Muscle layer of colon (tissue), 2 donors: ENCODE measurements at regions not wholly inside any gene's neighbourhood (a gene's known extent, or its start where the extent isn't known, plus 50 kb on each side); places are given as distances from the start of the nearest gene placed in this dataset.

Experiments
- H3K27ac ChIP-seq: one replicate; pipeline ENCODE4 v1.7.0; 2013; ENCODE audit warnings: low read depth, mild to moderate bottlenecking, low read length, moderate library complexity
- H3K27me3 ChIP-seq, 2 donors: one replicate each; pipeline ENCODE4 v1.7.0; 2013; ENCODE audit warnings: low read length in 2 of 2, mild to moderate bottlenecking in 2 of 2; ENCODE audit not compliant: insufficient read depth in 2 of 2, control insufficient read depth in 1 of 2
- H3K36me3 ChIP-seq: one replicate; pipeline ENCODE4 v1.7.0; 2013; ENCODE audit warnings: mild to moderate bottlenecking, low read length; ENCODE audit not compliant: insufficient read depth
- H3K4me1 ChIP-seq: one replicate; pipeline ENCODE4 v1.7.0; 2013; ENCODE audit warnings: mild to moderate bottlenecking, low read length; ENCODE audit not compliant: insufficient read depth
- H3K4me3 ChIP-seq, 2 donors: one replicate each; pipeline ENCODE4 v1.7.0; 2013; ENCODE audit warnings: low read length in 2 of 2, low read depth in 1 of 2, mild to moderate bottlenecking in 1 of 2, moderate library complexity in 1 of 2
- H3K9ac ChIP-seq: one replicate; pipeline ENCODE4 v1.7.0; 2013; ENCODE audit warnings: low read length
- H3K9me3 ChIP-seq: one replicate; pipeline ENCODE4 v1.7.0; 2013; ENCODE audit warnings: mild to moderate bottlenecking, low read length
- donor health status: abdominal sarcoma.
- donor health status: Adenocarcinoma of cecum.

DNA sequence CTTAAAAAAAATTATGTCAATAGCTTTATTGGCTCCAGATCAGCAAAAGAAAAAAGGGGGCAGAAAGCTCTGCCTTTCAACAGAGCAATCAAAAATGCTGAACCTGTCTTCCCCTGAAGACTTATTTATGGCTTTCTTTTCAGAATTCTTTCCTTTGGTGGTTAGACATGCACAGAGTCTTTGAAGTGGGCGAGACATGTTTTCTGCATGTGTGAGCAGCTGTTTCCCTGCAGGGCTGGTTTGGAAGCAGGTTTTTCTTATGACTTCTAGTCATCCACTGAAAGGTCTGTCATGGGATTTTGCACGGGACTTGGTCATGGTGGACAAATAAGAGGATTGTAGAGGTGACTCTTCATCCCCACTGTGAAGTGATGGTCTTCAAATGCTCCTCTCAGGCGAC is 160.3 kb downstream of the VAPA start:
- Histone ChIP-seq H3K9ac (no peak overlapping the region), H3K27ac (no peak overlapping the region), H3K36me3 (no peaks in the 10 kb centered on the region), H3K4me3 (no peak overlapping the region), H3K9me3 (no peaks in the 10 kb centered on the region), H3K4me1 (no peaks in the 10 kb centered on the region), H3K27me3 (no peaks in the 10 kb centered on the region)

DNA sequence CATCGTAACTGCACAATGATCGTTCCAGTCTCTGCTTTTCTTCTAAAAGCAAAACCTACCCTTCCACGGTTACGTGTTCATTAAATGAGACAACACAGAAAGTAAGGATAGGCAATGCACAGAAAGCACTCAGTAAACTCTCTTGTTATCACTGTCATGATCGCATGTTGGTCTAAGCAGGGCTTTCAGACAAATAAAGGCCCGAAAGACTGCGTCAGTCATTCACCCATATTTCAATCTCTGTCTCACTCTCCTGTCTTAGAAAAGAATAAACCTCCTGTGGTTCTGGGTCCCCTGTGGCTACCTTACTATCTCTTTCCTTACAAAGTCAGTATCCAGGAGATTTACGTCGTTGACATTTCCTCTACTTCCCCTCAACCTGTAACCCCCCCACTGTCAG is 160.9 kb downstream of the VAPA start:
- Histone ChIP-seq H3K4me3 (no peak overlapping the region), H3K27ac (no peak overlapping the region), H3K9me3 (no peaks in the 10 kb centered on the region), H3K4me1 (no peaks in the 10 kb centered on the region), H3K9ac (no peak overlapping the region), H3K36me3 (no peaks in the 10 kb centered on the region), H3K27me3 (no peaks in the 10 kb centered on the region)

DNA sequence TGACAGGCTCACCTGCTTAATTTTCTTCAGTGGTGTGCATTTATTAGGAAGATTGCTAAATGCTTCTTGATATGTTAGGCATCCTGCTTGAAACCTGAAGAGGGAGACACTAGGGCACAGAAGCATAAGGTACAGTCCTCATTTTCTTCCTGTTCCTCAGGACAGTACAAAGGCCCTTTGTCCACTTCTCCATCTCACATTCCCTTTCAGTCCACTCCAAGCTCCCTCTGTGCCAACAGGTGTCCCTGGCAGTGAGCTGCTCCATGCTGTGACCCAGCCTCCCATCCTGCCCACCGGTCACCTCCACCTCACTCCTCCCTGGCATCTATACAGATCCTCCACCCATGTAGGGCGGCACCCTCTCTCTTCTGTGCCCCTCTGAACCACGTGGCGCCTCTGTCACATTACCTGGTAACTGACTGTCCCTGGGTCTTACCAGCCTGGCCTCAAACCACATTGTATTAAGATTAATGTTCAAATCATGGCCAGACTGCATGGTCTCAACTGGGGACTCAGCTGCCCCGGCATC is 162.8 kb downstream of the VAPA start:
- Histone ChIP-seq H3K27ac (no peak overlapping the region), H3K9ac (no peak overlapping the region), H3K4me3 (no peak overlapping the region), H3K4me1 (no peaks in the 10 kb centered on the region), H3K9me3 (no peaks in the 10 kb centered on the region), H3K27me3 (no peaks in the 10 kb centered on the region), H3K36me3 (no peaks in the 10 kb centered on the region)

DNA sequence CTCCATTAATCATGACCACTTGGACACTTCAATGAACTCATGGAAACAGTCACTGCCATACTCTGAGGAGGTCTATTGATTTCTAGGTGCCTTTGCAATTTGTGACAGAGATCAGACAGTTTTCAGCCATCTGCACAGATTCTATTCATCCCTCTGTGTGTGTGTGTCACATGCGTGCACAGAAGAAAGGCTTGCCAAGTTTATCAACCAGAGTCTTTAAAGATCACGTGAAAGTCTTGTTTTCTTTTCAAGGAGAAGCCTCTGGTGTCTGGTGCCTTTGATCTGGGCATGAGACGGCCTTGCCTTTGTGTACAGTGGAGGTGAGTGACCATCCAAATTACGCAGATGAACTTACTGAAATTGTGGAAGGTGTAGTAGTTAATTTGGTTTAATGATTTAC is 164.2 kb downstream of the VAPA start:
- H3K36me3 ChIP-seq: no peaks in the 10 kb centered on the region
- H3K9me3 ChIP-seq: no peaks in the 10 kb centered on the region
- H3K27ac ChIP-seq: no peak overlapping the region
- no peak overlapping the region for H3K9ac ChIP-seq
- H3K4me3 ChIP-seq: no peak overlapping the region
- H3K27me3 ChIP-seq: no peaks in the 10 kb centered on the region
- no peaks in the 10 kb centered on the region for H3K4me1 ChIP-seq

DNA sequence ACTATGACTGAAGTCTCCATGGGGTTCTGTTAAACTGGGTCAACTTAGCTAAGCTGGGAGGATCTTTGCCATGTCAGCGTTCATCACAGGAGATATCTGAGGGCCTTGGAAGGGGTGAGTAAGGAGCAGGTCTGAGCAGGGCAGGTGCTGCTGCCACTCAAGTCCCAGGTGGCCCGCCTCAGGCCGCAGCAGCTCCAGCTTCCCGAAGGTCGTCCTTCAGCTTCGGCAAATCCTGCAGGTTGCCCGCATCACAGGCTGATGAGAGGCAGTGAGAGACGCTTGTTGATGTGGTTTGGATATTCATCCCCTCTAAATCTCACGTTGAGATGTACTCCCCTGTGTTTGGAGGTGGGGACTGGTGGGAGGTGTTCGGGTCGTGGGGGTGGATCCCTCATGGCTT is 166.6 kb downstream of the VAPA start:
- Histone ChIP-seq H3K4me3 (no peak overlapping the region), H3K4me1 (no peaks in the 10 kb centered on the region), H3K9me3 (no peaks in the 10 kb centered on the region), H3K27ac (no peak overlapping the region), H3K36me3 (no peaks in the 10 kb centered on the region), H3K27me3 (no peaks in the 10 kb centered on the region), H3K9ac (no peak overlapping the region)

DNA sequence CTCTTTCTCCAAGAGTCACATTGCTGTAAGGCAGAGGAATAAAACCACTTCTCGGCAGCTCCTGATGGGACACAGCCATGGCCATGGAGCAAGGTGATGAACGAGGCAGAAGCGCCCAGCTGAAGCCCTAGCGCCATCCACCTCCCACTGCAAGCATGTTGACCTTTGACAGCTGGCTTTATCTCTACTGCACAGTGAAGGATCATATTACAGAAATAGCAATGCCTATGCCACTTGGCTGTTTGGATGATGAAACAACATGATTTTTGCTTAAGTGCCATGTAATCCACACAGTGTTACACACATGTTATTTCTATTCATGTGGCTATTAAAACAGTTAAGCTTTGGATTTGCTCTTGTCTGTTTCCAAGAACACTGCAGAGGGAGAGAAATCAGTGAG is 167.7 kb downstream of the VAPA start:
- H3K27me3 ChIP-seq: no peaks in the 10 kb centered on the region
- no peaks in the 10 kb centered on the region for H3K36me3 ChIP-seq
- H3K9ac ChIP-seq: no peak overlapping the region
- no peaks in the 10 kb centered on the region for H3K4me1 ChIP-seq
- no peaks in the 10 kb centered on the region for H3K9me3 ChIP-seq
- no peak overlapping the region for H3K4me3 ChIP-seq
- H3K27ac ChIP-seq: no peak overlapping the region

DNA sequence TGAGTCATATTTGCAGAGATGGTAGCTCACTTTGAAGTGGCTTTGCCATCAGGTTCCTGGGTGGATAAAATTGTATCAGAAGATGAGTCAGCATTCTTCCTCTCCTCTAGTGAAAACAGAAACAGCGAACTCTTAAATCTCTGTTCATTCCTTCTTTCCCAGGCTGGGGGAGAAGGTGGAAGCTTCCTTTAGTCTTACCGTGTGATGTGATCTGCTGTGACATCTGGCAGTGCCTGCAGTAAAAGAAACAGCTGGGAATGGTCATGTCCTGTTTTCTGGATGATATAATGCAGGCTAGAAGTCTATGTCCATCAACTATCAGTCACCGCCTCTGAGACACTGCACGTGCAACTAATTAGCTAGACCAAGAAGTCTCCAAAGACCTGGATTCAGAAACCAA is 171.6 kb downstream of the VAPA start:
- Histone ChIP-seq H3K4me3 (no peak overlapping the region), H3K9me3 (no peaks in the 10 kb centered on the region), H3K27ac (no peak overlapping the region), H3K9ac (no peak overlapping the region), H3K27me3 (no peaks in the 10 kb centered on the region), H3K4me1 (no peaks in the 10 kb centered on the region), H3K36me3 (no peaks in the 10 kb centered on the region)

DNA sequence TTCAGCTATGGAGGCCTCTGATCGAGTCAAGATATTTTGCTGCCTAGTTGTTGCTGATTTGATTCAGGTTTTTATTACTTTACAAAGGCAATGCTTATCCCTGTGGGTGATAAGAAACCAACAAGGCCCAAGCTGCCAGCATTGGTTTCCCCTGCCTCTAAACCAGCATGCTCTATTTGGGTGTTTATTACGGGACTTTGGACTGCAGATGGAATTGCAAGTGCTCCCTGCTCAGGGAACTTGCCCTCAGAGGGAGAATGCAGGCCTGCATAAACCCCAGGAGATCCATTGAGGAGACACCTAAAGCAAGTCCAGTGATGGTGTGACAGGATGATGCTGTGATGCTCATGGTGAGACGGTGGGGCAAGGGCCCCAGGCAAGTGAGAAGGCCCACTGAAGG is 172.1 kb downstream of the VAPA start:
- Histone ChIP-seq H3K36me3 (no peaks in the 10 kb centered on the region), H3K4me3 (no peak overlapping the region), H3K27me3 (no peaks in the 10 kb centered on the region), H3K9me3 (no peaks in the 10 kb centered on the region), H3K9ac (no peak overlapping the region), H3K4me1 (no peaks in the 10 kb centered on the region), H3K27ac (no peak overlapping the region)

DNA sequence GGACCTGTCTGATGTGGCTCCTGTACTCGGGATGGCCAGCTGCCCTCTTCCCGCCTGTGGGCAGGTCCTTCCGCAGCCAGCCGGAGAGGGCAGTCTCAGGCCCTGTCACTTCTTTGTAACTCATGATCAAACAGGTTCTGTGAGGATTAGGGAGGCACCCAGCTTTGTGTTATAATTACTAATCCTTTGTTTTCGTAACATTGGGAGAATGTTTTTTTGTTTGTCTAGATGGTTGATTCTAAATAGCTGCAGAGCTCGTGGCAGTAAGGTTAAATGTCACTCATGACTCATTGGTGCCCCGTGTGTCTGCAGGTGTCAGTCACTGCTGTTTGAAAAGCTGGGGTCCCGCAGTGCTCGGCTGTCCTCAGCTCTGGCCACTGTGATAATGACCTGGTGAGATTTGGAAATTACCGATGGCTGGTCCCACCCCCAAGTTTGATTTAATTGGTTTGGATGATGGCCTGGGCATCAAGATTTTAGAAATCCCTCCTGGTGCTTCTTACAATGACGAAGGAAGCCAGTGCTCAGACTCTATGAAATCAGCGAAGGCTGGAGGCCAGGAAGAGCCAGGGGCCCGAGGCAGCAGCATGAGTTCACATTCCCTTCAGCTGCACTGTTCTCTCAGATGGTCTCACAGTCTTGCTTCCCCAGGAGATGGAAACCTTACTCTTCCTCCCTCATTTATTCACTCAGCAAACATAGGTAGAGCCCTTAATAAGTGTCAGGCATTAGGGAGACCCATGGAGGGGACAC is 172.8 kb downstream of the VAPA start:
- H3K9me3 ChIP-seq: no peaks in the 10 kb centered on the region
- H3K27ac ChIP-seq: no peak overlapping the region
- no peaks in the 10 kb centered on the region for H3K4me1 ChIP-seq
- no peak overlapping the region for H3K4me3 ChIP-seq
- H3K9ac ChIP-seq: no peak overlapping the region
- H3K27me3 ChIP-seq: no peaks in the 10 kb centered on the region
- H3K36me3 ChIP-seq: no peaks in the 10 kb centered on the region

DNA sequence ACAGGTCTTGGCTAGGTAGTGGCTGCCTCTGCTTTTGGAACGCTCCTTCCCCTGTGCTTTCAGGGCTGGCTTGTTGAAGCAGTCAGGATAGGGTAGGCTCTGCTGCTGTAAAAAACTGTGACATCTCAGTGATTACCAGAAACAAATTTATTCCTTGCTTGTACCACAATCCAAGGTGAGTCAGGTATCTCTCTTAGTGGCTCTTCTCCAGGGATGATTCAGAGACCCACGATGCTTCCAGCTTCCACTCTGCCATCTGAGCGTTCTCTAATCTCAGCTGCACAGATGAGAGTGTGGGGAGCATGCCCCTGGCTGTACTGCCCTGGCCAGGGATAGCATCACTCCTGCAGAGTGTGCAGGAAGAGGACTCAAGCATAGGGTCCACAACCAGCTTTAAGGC is 174.9 kb downstream of the VAPA start:
- H3K27me3 ChIP-seq: no peaks in the 10 kb centered on the region
- H3K4me1 ChIP-seq: no peaks in the 10 kb centered on the region
- H3K9ac ChIP-seq: no peak overlapping the region
- H3K4me3 ChIP-seq: no peak overlapping the region
- H3K9me3 ChIP-seq: no peaks in the 10 kb centered on the region
- no peaks in the 10 kb centered on the region for H3K36me3 ChIP-seq
- no peak overlapping the region for H3K27ac ChIP-seq

DNA sequence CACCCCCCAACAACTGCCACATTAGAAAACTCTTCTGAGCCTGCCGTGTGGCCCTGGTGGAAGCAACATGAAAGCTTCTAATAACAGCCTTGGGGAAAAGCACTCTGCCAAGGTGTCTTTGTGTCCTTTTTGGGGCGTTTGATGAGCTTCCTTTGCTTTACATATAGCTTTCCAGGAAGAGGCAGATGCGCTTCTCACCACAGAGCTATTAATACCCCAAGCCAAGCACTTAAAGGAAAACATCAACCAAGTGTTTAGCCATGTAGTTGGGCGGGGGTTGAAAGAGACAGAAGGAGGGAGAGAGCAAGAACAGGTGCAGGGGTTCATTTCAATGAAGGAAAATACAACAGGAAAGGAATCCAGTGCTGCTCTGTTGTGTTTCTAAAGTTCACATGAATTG is 176.1 kb downstream of the VAPA start:
- no peaks in the 10 kb centered on the region for H3K27me3 ChIP-seq
- H3K4me1 ChIP-seq: no peaks in the 10 kb centered on the region
- no peak overlapping the region for H3K9ac ChIP-seq
- no peak overlapping the region for H3K4me3 ChIP-seq
- no peaks in the 10 kb centered on the region for H3K36me3 ChIP-seq
- no peaks in the 10 kb centered on the region for H3K9me3 ChIP-seq
- no peak overlapping the region for H3K27ac ChIP-seq

DNA sequence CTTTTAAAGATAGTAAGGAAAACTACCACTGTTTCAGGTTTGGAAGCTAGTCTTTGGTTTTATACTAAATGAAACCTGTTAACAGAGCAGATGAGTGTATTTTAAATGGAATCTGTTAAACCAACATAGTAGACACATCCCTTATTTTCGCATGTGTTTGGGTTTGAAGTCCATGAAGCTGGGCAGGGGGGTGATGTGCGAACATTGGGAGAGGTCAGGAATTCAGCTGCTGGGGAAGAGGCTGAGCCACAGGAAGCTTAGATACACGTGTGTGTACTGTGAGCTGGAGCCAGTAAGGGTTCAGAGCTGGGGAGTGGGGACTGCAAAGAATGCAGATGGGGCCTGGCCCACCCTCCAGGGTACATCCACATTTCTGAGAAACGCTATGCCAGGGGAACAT is 176.9 kb downstream of the VAPA start:
- Histone ChIP-seq H3K4me3 (no peak overlapping the region), H3K27ac (no peak overlapping the region), H3K4me1 (no peaks in the 10 kb centered on the region), H3K9ac (no peak overlapping the region), H3K9me3 (no peaks in the 10 kb centered on the region), H3K27me3 (no peaks in the 10 kb centered on the region), H3K36me3 (no peaks in the 10 kb centered on the region)
